ENCODE measurements at regions not wholly inside any gene's neighbourhood (a gene's known extent, or its start where the extent isn't known, plus 50 kb on each side); places are given as distances from the start of the nearest gene placed in this dataset.

DNA sequence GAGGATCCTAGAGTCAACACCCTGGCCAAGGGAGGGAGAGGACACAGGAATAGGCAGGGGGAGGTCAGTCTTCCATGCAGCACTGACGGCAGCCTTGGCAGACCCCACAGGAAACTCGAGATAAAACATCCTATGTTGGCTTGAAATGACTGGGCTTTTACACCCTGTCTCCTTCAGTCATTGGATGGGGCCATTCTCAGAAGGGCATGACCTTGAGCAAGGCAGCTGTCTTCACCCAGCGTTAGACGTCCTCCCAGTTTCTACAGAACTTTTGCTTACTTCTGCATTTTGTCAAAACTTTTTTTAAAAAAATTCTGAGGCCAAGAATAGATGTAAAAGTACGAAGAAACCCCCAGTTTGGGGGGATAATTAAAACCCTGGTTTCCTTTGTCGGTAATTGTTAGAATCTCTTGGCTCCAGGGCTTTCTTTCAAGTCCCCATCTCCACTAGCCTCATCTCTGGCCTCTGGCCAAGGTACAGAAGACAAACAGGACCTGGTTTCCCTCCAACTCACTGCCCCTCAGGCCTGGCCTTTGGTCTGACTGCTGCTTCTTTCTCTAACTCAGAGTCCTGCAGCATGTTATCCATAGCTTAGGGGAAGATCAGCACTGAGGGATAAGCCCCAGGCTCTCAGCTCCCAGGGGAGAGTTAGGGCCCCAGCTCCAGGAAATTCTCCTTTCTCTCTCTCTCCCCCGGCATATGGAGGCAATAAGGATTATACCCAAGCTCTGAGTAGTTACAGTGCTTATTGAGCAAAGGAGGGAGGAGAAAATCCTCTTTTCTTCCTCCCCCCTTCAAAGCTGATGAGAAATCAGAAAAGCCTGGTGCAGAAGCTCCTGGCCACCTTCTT, 51.6 kb upstream of the KCND3 start:
- TF ChIP-seq EZH2 (IDR thresholded peaks at IDR 0.05; ENCODE audit: low read length): no peak
- TF ChIP-seq CTCF (optimal IDR thresholded peaks at IDR 0.05 in 1 of 3, IDR thresholded peaks at IDR 0.05 in 1 of 3, conservative IDR thresholded peaks at IDR 0.05 in 1 of 3; ENCODE audit: extremely low read depth in 1 of 3, insufficient read depth in 2 of 3, low read length in 3 of 3): no peak
- Histone ChIP-seq H3K27ac (ENCODE audit: control insufficient read depth, insufficient read depth, low read length) (no peak overlapping the region), H3K9ac (ENCODE audit: control insufficient read depth, extremely low read depth, insufficient read depth, low read length) (no peak overlapping the region), H4K20me1 (ENCODE audit: control insufficient read depth, extremely low read depth, insufficient read depth, low read length) (no peaks in the 10 kb centered on the region), H3K36me3 (ENCODE audit: control insufficient read depth in 2 of 2, extremely low read depth in 1 of 2, insufficient read depth in 2 of 2, low read length in 2 of 2) (no peaks in the 10 kb centered on the region), H3K79me2 (ENCODE audit: control insufficient read depth, insufficient read depth, low read length) (no peaks in the 10 kb centered on the region), H3K4me3 (ENCODE audit: control insufficient read depth in 2 of 3, extremely low read depth in 1 of 3, insufficient read depth in 2 of 3, low read depth in 1 of 3, low read length in 3 of 3) (no peak overlapping the region), H3K9me1 (ENCODE audit: control insufficient read depth, extremely low read depth, insufficient read depth, low read length) (no peaks in the 10 kb centered on the region), H3K4me2 (ENCODE audit: control insufficient read depth, extremely low read depth, insufficient read depth, low read depth, low read length) (no peak overlapping the region), H3K4me1 (ENCODE audit: control insufficient read depth, extremely low read depth, insufficient read depth, low read length) (no peaks in the 10 kb centered on the region), H3K9me3 (ENCODE audit: control insufficient read depth, low read depth, low read length) (no peaks in the 10 kb centered on the region), H3K27me3 (ENCODE audit: control insufficient read depth, extremely low read depth, insufficient read depth, low read length) (peaks cover 6% of the 10 kb centered on the region), H2AFZ (ENCODE audit: control insufficient read depth, low read length) (no peak overlapping the region)
- FAIRE-seq (no peak), DNase-seq (ENCODE audit: low read depth, low spot score) (no peak)
- dilution Hi-C loops (cut with MboI; ENCODE audit: extremely low pct_ligation_motif_present, low sequenced_read_pairs): no loop called here

DNA sequence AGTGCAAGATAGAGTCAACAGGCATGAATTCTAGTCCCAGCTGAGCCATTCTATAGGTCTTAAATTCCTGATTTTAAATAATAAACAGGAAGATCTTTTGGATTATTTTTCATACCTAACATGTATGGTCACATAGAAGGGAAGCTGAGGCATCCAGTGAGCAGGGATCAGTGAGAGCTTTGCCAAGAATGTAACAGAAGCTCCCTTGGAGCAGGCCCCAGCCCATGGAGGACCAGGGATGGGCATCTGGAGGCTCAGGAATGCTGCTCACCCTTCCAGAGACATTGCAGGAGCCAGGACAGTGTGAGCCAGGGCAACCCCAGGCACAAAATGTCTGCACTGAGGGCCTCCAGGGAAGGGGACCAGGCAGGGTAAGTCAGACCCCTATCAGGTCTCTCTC, 54.4 kb upstream of the KCND3 start:
- no peak overlapping the region for H2AFZ ChIP-seq (ENCODE audit: control insufficient read depth, low read length)
- H3K27ac ChIP-seq (ENCODE audit: control insufficient read depth, insufficient read depth, low read length): no peak overlapping the region
- H3K36me3 ChIP-seq (ENCODE audit: control insufficient read depth in 2 of 2, extremely low read depth in 1 of 2, insufficient read depth in 2 of 2, low read length in 2 of 2): no peaks in the 10 kb centered on the region
- no peaks in the 10 kb centered on the region for H3K4me1 ChIP-seq (ENCODE audit: control insufficient read depth, extremely low read depth, insufficient read depth, low read length)
- H3K9me3 ChIP-seq (ENCODE audit: control insufficient read depth, low read depth, low read length): no peaks in the 10 kb centered on the region
- H3K9ac ChIP-seq (ENCODE audit: control insufficient read depth, extremely low read depth, insufficient read depth, low read length): no peak overlapping the region
- no peak for DNase-seq (ENCODE audit: low read depth, low spot score)
- no peaks in the 10 kb centered on the region for H3K9me1 ChIP-seq (ENCODE audit: control insufficient read depth, extremely low read depth, insufficient read depth, low read length)
- no peak for FAIRE-seq
- peaks cover 3% of the 10 kb centered on the region for H3K27me3 ChIP-seq (ENCODE audit: control insufficient read depth, extremely low read depth, insufficient read depth, low read length)
- no peak overlapping the region for H3K4me3 ChIP-seq (ENCODE audit: control insufficient read depth in 2 of 3, extremely low read depth in 1 of 3, insufficient read depth in 2 of 3, low read depth in 1 of 3, low read length in 3 of 3)
- TF ChIP-seq CTCF (optimal IDR thresholded peaks at IDR 0.05 in 1 of 3, IDR thresholded peaks at IDR 0.05 in 1 of 3, conservative IDR thresholded peaks at IDR 0.05 in 1 of 3; ENCODE audit: extremely low read depth in 1 of 3, insufficient read depth in 2 of 3, low read length in 3 of 3) (no peak), EZH2 (IDR thresholded peaks at IDR 0.05; ENCODE audit: low read length) (no peak)
- no peaks in the 10 kb centered on the region for H4K20me1 ChIP-seq (ENCODE audit: control insufficient read depth, extremely low read depth, insufficient read depth, low read length)
- no peak overlapping the region for H3K4me2 ChIP-seq (ENCODE audit: control insufficient read depth, extremely low read depth, insufficient read depth, low read depth, low read length)
- dilution Hi-C loops (cut with MboI; ENCODE audit: extremely low pct_ligation_motif_present, low sequenced_read_pairs): no loop called here
- H3K79me2 ChIP-seq (ENCODE audit: control insufficient read depth, insufficient read depth, low read length): no peaks in the 10 kb centered on the region
